DND-41 (cell line): ENCODE measurements at regions not wholly inside any gene's neighbourhood (a gene's known extent, or its start where the extent isn't known, plus 50 kb on each side); places are given as distances from the start of the nearest gene placed in this dataset.

Experiments
- CTCF ChIP-seq: IDR thresholded peaks from 2 replicates; pipeline ENCODE4 v1.5.1; 2012; ENCODE audit warnings: borderline replicate concordance, low read length, moderate library complexity, mild to moderate bottlenecking; ENCODE audit not compliant: poor library complexity, severe bottlenecking; ENCODE audit errors: extremely low read depth
- EZH2 ChIP-seq: IDR thresholded peaks from 3 replicates; pipeline ENCODE4 v1.6.1; 2012; ENCODE audit warnings: borderline replicate concordance, low read depth, mild to moderate bottlenecking, moderate library complexity, low read length, inconsistent platforms; ENCODE audit not compliant: severe bottlenecking

DNA sequence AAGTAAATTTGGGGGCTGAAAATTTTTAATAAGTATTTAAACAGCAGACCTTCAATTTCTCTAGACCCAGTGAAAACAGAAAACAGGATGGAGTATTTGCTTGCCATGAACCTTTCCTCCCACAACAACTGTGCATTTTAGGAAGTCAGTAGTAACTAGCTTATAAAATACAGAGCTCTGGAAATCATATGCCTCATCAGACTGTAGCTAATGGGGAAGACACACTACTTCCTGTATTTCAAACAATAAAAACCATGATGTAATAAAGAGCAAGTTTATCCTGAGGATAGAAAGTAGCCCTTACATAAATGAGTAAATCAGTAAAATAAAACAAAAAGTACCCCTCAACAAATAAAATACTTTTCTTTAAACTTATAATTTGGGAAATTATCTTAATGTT is 280.1 kb upstream of the ZFP42 start:
- no peak for TF ChIP-seq CTCF
- no peak for TF ChIP-seq EZH2
